ENCODE measurements at regions not wholly inside any gene's neighbourhood (a gene's known extent, or its start where the extent isn't known, plus 50 kb on each side); places are given as distances from the start of the nearest gene placed in this dataset.

DNA sequence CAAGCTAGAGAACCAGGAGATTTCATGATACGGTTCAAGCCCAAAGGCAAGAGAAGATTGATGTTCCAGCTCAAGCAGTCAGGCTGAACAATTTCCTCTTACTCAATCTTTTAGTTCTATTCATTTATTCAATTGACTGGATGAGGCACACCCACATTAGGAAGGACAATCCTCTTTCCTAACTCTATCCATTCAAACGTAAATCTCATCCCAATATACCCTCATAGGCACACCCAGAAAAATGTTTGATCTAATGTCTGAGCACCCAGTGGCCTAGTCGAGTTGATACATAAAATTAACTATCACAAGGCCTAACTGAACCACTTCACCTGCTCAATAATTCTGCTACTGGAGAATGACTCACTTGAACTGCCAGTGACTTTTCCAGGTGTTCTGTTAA lies 180.7 kb downstream of the RAD51AP2 start:
- no peaks in the 10 kb centered on the region for H4K20me1 ChIP-seq (ENCODE audit: insufficient read depth)
- no peak overlapping the region for H3K27ac ChIP-seq (ENCODE audit: low read depth in 2 of 2, low read length in 1 of 2)
- H3K27me3 ChIP-seq (ENCODE audit: insufficient read depth) = no peaks in the 10 kb centered on the region
- H3K4me3 ChIP-seq (ENCODE audit: low read depth in 2 of 2, low read length in 1 of 2) = no peak overlapping the region
- no peaks in the 10 kb centered on the region for H3K79me2 ChIP-seq (ENCODE audit: insufficient read depth)
- no peaks in the 10 kb centered on the region for H3K36me3 ChIP-seq (replicated peaks in 1 of 2; ENCODE audit: control insufficient read depth in 1 of 2, insufficient read depth in 2 of 2, low read length in 1 of 2)
- H3K9me3 ChIP-seq = no peaks in the 10 kb centered on the region
- WGBS (ENCODE audit: low lambda C conversion rate) = 33% methylated on average over 3 of the region's 3 CpGs
- no peak overlapping the region for H2AFZ ChIP-seq (ENCODE audit: low read depth)
- DNase-seq = no peak
- ChIA-PET POLR2A (no interaction called here), CTCF (interaction anchor here (1.2 to 3.3 kb wide), 2 partner anchors 27 to 28 kb away, joined by 3 to 8 read pairs; no protein-coding TSS in a partner anchor)
- H3K4me2 ChIP-seq = no peak overlapping the region
- H3K9me2 ChIP-seq = no peaks in the 10 kb centered on the region
- H3K9ac ChIP-seq = no peak overlapping the region
- H3K4me1 ChIP-seq (ENCODE audit: control insufficient read depth in 1 of 2, insufficient read depth in 2 of 2, low read depth in 1 of 2, low read length in 1 of 2) = no peaks in the 10 kb centered on the region
- no peaks in the 10 kb centered on the region for H3F3A ChIP-seq (replicated peaks; ENCODE audit: insufficient read depth)
- TF ChIP-seq RAD21 (IDR thresholded peaks at IDR 0.05; ENCODE audit: low read length) (no peak), RCOR1 (IDR thresholded peaks at IDR 0.05; ENCODE audit: low read length) (no peak), YY1 (IDR thresholded peaks at IDR 0.05; ENCODE audit: low read depth) (no peak), EP300 (IDR thresholded peaks at IDR 0.05; ENCODE audit: borderline replicate concordance in 1 of 2, low read depth in 1 of 2, low read length in 1 of 2) (no peak), TAF1 (IDR thresholded peaks at IDR 0.05; ENCODE audit: borderline replicate concordance, low read depth, low read length) (no peak), TEAD4 (IDR thresholded peaks at IDR 0.05; ENCODE audit: borderline replicate concordance, insufficient read depth) (no peak), EZH2phosphoT487 (IDR thresholded peaks at IDR 0.05; ENCODE audit: borderline replicate concordance, low read depth) (no peak), NRF1 (IDR thresholded peaks at IDR 0.05; ENCODE audit: low read depth, low read length) (no peak), RFX5 (IDR thresholded peaks at IDR 0.05; ENCODE audit: low read length) (no peak), FOSL2 (IDR thresholded peaks at IDR 0.05; ENCODE audit: borderline replicate concordance, low read depth) (no peak), FOXM1 (IDR thresholded peaks at IDR 0.05; ENCODE audit: low read depth) (no peak)
- TF ChIP-seq, protein P1, sequence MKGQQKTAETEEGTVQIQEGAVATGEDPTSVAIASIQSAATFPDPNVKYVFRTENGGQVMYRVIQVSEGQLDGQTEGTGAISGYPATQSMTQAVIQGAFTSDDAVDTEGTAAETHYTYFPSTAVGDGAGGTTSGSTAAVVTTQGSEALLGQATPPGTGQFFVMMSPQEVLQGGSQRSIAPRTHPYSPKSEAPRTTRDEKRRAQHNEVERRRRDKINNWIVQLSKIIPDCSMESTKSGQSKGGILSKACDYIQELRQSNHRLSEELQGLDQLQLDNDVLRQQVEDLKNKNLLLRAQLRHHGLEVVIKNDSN (IDR thresholded peaks at IDR 0.05; ENCODE audit: borderline replicate concordance, low read depth) = no peak
- TF ChIP-seq, protein P2, sequence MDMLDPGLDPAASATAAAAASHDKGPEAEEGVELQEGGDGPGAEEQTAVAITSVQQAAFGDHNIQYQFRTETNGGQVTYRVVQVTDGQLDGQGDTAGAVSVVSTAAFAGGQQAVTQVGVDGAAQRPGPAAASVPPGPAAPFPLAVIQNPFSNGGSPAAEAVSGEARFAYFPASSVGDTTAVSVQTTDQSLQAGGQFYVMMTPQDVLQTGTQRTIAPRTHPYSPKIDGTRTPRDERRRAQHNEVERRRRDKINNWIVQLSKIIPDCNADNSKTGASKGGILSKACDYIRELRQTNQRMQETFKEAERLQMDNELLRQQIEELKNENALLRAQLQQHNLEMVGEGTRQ (IDR thresholded peaks at IDR 0.05; ENCODE audit: borderline replicate concordance, low read depth, low read length) = no peak

DNA sequence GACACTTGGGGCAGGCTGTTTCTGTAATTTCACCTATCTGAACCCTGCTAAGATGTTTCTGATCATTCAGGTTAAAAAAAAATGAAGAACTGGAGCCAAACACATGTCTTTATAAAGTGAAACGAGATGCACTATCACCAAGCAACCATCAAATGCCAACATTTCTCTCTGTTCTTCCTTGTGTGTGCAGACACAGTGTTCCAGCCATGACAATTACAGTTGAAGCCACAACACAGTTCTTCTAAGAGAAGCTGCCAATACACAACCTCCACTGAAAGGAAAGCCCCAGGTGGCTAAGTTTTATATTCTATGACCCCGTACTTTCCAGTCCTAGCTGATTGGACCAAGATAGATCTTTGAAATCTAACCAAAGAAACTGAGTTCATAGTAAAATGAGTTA lies 181.8 kb downstream of the RAD51AP2 start:
- Histone ChIP-seq H3K36me3 (replicated peaks in 1 of 2; ENCODE audit: control insufficient read depth in 1 of 2, insufficient read depth in 2 of 2, low read length in 1 of 2) (no peaks in the 10 kb centered on the region), H3K4me3 (ENCODE audit: low read depth in 2 of 2, low read length in 1 of 2) (no peak overlapping the region)
- CTCF ChIA-PET = no interaction called here

More for the DNA sequence above, 181.8 kb downstream of the RAD51AP2 start:
- no peaks in the 10 kb centered on the region for H3K4me1 ChIP-seq (ENCODE audit: control insufficient read depth in 1 of 2, insufficient read depth in 2 of 2, low read depth in 1 of 2, low read length in 1 of 2)
- no peaks in the 10 kb centered on the region for H3F3A ChIP-seq (replicated peaks; ENCODE audit: insufficient read depth)
- no peak overlapping the region for H3K27ac ChIP-seq (ENCODE audit: low read depth in 2 of 2, low read length in 1 of 2)
- no peak overlapping the region for H3K9ac ChIP-seq
- no peak for DNase-seq
- POLR2A ChIA-PET = no interaction called here
- no peaks in the 10 kb centered on the region for H3K27me3 ChIP-seq (ENCODE audit: insufficient read depth)
- WGBS (ENCODE audit: low lambda C conversion rate) = 23% methylated on average over 2 of the region's 2 CpGs
- no peak for TF ChIP-seq POLR2AphosphoS5 (IDR thresholded peaks at IDR 0.05; ENCODE audit: low read depth, low read length)
- TF ChIP-seq EP300 (IDR thresholded peaks at IDR 0.05; ENCODE audit: borderline replicate concordance in 1 of 2, low read depth in 1 of 2, low read length in 1 of 2) = no peak
- TF ChIP-seq, protein P1 (IDR thresholded peaks at IDR 0.05; ENCODE audit: borderline replicate concordance, low read depth) = no peak
- TF ChIP-seq SIN3A (IDR thresholded peaks at IDR 0.05; ENCODE audit: borderline replicate concordance, low read depth, low read length) = no peak
- no peak for TF ChIP-seq GABPA (IDR thresholded peaks at IDR 0.05; ENCODE audit: low read depth)
- TF ChIP-seq, protein P3, sequence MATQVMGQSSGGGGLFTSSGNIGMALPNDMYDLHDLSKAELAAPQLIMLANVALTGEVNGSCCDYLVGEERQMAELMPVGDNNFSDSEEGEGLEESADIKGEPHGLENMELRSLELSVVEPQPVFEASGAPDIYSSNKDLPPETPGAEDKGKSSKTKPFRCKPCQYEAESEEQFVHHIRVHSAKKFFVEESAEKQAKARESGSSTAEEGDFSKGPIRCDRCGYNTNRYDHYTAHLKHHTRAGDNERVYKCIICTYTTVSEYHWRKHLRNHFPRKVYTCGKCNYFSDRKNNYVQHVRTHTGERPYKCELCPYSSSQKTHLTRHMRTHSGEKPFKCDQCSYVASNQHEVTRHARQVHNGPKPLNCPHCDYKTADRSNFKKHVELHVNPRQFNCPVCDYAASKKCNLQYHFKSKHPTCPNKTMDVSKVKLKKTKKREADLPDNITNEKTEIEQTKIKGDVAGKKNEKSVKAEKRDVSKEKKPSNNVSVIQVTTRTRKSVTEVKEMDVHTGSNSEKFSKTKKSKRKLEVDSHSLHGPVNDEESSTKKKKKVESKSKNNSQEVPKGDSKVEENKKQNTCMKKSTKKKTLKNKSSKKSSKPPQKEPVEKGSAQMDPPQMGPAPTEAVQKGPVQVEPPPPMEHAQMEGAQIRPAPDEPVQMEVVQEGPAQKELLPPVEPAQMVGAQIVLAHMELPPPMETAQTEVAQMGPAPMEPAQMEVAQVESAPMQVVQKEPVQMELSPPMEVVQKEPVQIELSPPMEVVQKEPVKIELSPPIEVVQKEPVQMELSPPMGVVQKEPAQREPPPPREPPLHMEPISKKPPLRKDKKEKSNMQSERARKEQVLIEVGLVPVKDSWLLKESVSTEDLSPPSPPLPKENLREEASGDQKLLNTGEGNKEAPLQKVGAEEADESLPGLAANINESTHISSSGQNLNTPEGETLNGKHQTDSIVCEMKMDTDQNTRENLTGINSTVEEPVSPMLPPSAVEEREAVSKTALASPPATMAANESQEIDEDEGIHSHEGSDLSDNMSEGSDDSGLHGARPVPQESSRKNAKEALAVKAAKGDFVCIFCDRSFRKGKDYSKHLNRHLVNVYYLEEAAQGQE (IDR thresholded peaks at IDR 0.05; ENCODE audit: low read depth, low read length) = no peak
- no peak for TF ChIP-seq JUND (IDR thresholded peaks at IDR 0.05)
- TF ChIP-seq RAD21 (IDR thresholded peaks at IDR 0.05; ENCODE audit: low read length) = no peak
- no peak for TF ChIP-seq EZH2phosphoT487 (IDR thresholded peaks at IDR 0.05; ENCODE audit: borderline replicate concordance, low read depth)
- no peak for TF ChIP-seq TCF12 (IDR thresholded peaks at IDR 0.05)
- TF ChIP-seq RFX5 (IDR thresholded peaks at IDR 0.05; ENCODE audit: low read length) = no peak
- TF ChIP-seq FOXM1 (IDR thresholded peaks at IDR 0.05; ENCODE audit: low read depth) = no peak
- TF ChIP-seq FOSL2 (IDR thresholded peaks at IDR 0.05; ENCODE audit: borderline replicate concordance, low read depth) = no peak
- H2AFZ ChIP-seq (ENCODE audit: low read depth) = no peak overlapping the region
- no peaks in the 10 kb centered on the region for H3K9me2 ChIP-seq
- no peaks in the 10 kb centered on the region for H3K9me3 ChIP-seq
- no peak overlapping the region for H3K4me2 ChIP-seq
- H3K79me2 ChIP-seq (ENCODE audit: insufficient read depth) = no peaks in the 10 kb centered on the region
- no peaks in the 10 kb centered on the region for H4K20me1 ChIP-seq (ENCODE audit: insufficient read depth)
